HG02981 (cell line): ENCODE measurements at regions not wholly inside any gene's neighbourhood (a gene's known extent, or its start where the extent isn't known, plus 50 kb on each side); places are given as distances from the start of the nearest gene placed in this dataset.
"Not testable (repeated sequence)": the region's sequence is repeated elsewhere in the genome, so short reads cannot be mapped to it uniquely, and the experiment has no call there.

Experiments
- ATAC-seq: cut with Tn5 transposase; IDR thresholded peaks from one replicate; pipeline ENCODE4 v1.9.1; 2021; ENCODE audit warnings: mild to moderate bottlenecking, moderate library complexity; ENCODE audit not compliant: unreplicated experiment

- ATAC-seq = no peak
These were observed 477.3 kb downstream of the DIRAS2 start for GRCh38 chr9:90165281-90165680.

- ATAC-seq = not testable (repeated sequence)
These were observed 476.2 kb downstream of the DIRAS2 start for GRCh38 chr9:90166374-90166773.

DNA sequence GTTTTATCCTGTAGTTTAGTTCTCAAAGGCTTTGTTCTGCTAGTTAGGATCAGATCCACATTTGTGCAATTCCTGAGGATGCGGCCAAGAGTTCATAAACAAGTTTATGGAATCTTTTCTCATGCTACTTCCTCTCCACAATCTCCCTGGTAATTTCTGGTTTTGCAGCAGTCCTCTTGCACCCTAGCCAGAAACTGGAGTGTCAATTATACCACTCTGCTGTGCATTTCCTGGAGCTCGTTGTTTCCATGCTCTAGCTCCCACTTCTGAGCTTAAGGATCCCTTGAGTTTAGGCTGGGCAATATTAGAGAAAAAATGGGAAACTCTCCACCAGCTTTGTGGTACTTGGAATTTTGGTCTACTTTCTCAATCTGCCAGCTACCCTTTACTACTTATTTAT lies 474.7 kb downstream of the DIRAS2 start:
- no peak for ATAC-seq

GRCh38 chr9:90169490-90169889 lies 473.1 kb downstream of the DIRAS2 start:
- ATAC-seq = no peak

GRCh38 chr9:90173935-90174334 lies 468.7 kb downstream of the DIRAS2 start:
- not testable (repeated sequence) for ATAC-seq

GRCh38 chr9:90174346-90174745 lies 468.3 kb downstream of the DIRAS2 start:
- ATAC-seq = not testable (repeated sequence)

DNA sequence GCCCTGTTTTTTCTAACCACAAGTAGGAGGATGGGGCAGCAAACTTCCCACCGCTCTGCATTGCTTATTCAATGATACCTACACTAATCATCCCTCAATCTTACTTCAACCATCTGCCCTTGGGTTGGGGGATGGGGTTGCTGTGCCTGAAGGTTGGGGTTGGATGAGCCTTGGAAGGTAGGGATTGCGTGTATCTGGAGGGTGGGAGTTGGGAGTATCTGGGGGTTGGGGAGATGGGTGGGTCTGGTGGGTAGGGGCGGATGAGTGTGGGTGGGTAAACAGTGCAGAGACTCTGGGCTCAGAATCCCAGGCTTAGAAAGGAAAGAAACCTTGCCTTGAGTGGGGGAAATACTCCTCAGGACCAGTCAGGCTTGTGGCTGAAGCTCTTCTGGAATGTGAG lies 467.4 kb downstream of the DIRAS2 start:
- no peak for ATAC-seq

DNA sequence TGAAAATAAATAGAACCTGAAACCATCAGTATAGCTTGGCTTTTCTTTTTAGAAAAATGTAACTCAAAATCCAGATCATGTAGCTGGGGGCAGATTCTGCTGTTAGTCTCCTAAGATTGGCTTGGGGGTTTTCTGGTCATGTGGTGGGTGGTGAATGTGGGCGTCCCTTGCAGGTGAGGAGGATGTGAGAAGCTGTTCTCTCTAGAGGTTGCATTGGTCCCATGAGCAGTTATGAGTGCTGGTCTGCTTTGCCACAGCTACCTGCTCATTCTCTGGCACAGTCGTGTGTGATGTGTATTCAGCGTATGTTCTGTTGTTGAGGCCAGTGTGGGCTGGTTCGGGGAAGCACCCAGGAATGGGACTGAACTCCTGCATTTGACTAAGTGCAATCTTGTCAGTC lies 466.8 kb downstream of the DIRAS2 start:
- no peak for ATAC-seq

DNA sequence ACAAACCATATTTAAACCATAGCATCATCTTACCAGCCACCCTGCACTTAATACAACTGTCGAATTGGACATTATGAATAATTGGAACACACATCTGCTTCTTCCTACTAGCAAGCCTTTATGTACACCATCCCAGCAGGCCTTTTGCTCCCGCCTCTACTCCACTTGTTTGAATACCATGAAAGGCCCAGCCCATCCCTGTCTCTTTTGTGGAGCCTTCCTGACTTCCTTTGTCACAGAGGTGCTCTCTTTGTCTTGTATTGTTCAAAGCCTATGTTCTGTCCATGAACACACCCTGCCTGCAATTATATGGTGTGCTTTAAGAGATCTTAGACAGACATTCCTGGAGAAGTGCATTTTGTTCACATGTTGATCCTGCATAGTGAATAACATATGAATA lies 465.7 kb downstream of the DIRAS2 start:
- ATAC-seq = no peak

GRCh38 chr9:90180381-90180780 lies 462.2 kb downstream of the DIRAS2 start:
- no peak for ATAC-seq

- no peak for ATAC-seq
These were observed 454.0 kb downstream of the DIRAS2 start for GRCh38 chr9:90188656-90189055.

- ATAC-seq = peak; percentile 79
These were observed 453.3 kb downstream of the DIRAS2 start for GRCh38 chr9:90189306-90189705.

- ATAC-seq = not testable (repeated sequence)
These were observed 450.2 kb downstream of the DIRAS2 start for GRCh38 chr9:90192465-90192864.

- no peak for ATAC-seq
These were observed 443.7 kb downstream of the DIRAS2 start for GRCh38 chr9:90198956-90199355.

DNA sequence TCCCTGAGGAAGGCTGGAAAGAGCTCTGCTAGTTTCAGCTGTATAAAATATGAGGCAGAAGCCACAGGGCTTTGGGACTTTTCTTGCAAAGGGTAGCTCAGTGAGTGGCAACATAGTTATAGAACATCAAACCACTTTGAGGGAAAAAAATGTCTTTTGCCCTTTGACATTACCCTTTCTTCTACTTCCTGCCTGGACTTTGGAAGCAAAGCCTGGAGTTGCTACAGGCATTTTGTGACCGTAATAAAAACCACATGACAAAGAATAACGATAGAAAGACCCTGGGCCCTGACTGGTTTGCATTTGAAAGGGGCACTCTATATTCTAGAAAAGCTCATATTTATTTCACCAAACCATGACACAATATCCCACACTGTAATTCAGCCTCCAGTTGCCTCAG lies 440.9 kb downstream of the DIRAS2 start:
- no peak for ATAC-seq

GRCh38 chr9:90204128-90204831 lies 438.3 kb downstream of the DIRAS2 start:
- no peak for ATAC-seq

- ATAC-seq = not testable (repeated sequence)
These were observed 429.6 kb downstream of the DIRAS2 start for GRCh38 chr9:90213045-90213444.

DNA sequence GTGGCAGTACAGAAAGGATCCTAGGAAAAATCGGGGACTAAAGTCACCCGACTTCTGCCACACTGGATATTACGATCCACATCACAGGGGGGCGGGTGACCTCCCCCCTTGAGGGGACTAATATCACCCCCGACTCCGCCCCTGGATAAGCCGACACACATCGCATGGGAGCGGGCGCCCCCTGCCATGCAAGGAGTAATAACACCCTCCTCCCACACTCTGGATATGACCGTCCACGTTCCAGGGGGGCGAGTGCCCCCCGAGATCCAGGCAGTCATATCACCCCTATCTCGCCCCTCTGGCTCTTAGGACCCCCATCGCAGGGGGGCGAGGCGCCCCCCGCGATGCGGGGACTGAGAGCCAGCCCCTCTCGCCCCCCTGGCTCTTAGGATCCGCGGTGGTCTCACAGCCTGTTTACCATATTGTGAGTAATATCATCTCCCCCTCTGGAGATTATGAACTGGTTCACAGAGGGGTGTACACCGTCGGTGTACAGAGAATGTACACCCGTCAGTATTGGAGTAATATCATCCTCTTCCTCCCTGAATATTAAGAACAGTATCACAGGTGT lies 423.0 kb downstream of the DIRAS2 start:
- ATAC-seq = no peak

DNA sequence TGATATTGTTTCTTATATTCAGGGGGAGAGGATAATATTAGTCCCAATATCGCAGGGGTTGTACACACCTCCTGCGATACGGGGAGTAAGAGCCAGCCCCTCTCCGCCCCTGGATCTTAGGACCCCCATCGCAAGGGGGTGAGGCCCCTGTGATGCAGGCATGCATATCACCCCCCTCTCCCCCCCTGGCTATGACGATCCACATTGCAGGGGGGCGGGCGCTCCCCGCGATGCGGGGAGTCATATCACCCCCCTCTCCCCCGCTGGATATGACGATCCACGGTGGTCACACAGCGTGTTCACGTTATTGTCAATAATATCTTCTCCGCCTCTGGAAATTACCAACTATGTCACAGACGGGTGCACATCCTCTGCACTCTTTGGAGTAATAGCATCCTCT lies 420.7 kb downstream of the DIRAS2 start:
- not testable (repeated sequence) for ATAC-seq

GRCh38 chr9:90226839-90227338 lies 415.7 kb downstream of the DIRAS2 start:
- ATAC-seq = not testable (repeated sequence)

- not testable (repeated sequence) for ATAC-seq
These were observed 409.5 kb downstream of the DIRAS2 start for GRCh38 chr9:90233081-90233480.

GRCh38 chr9:90240541-90240940 lies 402.1 kb downstream of the DIRAS2 start:
- ATAC-seq = no peak

DNA sequence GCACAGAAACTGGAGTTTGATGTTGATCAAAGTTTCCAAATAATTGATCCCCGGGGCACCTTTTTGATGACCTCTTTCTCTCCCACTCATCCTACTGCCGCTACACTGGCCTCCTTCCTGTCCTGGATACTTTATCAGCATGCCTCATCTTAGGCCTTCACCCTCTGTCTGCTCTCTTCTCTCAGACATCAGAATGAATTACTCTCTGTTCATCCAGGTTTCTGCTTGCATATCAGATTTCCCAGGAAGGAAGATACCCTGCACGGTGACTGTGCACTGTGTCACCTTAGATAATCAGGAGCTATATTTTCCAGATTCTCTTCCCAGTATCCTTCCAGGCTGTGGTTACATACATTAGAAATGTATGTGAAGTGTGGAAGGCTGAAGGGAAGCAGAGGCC lies 397.0 kb downstream of the DIRAS2 start:
- no peak for ATAC-seq
